ENCODE measurements at regions not wholly inside any gene's neighbourhood (a gene's known extent, or its start where the extent isn't known, plus 50 kb on each side); places are given as distances from the start of the nearest gene placed in this dataset.

DNA sequence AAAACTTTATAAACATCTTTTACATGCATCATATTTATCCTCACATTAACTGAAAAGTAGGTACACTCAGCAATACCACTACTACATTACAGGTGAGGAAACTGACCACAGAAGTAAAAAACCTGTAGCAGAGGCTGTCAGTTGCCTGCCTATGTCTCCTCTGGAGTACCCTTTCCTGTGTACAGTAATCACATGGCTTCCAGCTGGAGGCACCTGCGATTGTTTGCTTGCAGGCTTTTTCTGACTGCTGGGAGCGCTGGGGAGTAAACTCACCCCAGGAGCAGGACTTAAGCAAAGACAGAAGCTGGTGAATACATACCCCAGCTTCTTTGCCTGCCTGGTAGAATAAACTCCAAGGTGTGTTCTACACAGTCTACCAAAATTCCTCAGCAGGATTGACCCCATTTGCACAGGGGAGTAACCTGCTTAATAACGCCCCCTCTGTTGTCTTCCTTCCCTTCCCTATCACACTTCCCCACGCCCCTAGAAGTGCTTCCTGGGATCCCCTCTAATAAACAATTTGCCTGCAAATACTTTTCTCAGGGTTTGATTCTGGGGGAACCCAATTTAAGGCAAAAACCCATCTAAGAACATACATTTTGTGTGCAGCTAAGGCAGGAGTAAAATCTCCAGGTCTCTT is 138.9 kb downstream of the PTH2R start:
- no peak for DNase-seq (ENCODE audit: low read depth in 2 of 2)

- DNase-seq (ENCODE audit: low read depth in 2 of 2): no peak
Observed at GRCh38 chr2:208546107-208546506, 139.5 kb downstream of the PTH2R start.

DNA sequence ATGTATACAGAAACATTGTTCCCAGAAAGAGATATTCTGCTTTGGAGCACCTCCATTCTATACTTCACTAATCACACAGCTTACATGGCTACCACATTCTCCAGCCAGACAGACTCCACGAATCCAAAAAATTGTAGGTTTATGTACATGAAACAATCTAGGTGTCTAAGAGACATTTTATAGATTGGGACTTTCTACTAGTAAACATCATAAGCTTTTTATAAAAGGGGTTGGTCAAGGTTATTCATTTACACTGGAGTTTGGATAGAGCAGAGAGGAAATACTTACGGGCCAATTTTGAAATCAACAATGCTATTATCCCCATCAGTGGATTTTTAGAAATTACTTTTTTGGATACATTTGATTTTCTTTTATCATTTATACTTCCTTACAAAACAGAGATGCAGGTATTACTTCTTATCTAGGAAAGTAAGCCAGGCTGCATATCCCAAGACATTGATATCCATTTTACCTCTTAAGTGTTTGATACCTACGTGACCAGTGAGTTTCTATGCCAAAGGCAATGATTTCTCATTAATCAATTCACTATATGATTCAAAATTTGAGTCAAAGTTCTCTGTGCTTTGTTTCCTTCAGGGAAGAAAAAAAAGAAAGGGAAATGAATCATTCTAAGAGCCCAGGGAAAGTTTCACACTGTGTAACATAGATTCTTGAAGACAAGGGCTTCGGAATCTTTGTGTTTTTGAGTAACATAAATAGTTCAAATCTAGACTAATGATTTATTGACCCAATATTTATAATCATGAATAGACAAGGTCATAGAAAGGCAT is 140.5 kb downstream of the PTH2R start:
- no peak for DNase-seq (ENCODE audit: low read depth in 2 of 2)

- no peak for DNase-seq (ENCODE audit: low read depth in 2 of 2)
Observed at GRCh38 chr2:208548700-208549099, 142.1 kb downstream of the PTH2R start.

DNA sequence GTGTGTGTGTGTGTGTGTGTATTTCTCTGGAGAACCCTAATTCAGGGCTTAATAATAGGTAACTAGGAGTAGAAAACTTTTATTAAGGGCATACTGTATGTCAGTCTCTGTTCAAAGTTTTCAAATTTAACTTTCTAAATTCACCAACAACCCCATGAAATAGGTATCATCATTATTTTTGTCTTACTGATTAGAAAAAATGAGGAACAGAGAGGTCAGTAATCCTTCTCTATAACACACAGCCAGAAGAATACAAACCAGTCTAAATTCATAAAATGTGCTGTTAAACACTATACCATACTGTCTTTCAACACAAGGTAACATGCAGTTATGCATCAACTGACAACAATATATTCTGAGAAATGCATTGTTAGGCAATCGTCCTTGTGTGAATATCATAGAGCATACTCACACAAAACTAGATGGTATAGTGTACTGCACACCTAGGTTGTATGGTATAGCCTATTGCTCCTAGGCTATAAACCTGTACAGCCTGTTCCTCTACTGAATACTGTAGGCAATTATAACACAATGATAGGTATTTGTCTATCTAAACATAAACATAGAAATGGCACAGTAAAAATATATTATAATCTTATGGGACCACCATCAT is 143.1 kb downstream of the PTH2R start:
- DNase-seq (ENCODE audit: low read depth in 2 of 2): no peak

DNA sequence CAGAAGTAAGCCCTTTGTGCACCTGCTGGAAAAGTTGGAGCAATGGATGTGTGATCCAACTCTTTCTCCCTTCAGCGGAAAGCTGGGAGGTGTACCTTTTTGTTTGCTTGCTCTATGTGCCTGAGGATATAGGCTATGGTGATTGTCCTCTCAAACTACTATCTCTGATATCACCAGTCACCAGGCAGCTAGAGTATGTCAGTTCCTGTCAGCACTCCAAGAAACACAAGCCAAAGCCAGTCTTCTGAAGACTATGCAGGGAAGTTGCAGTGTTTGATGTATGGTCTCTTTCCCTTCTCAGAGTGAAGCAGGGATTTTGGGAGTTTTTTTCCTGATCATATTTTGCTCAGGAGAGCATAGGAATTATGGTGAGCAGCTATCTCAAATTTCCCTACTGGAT is 146.4 kb downstream of the PTH2R start:
- no peak for DNase-seq (ENCODE audit: low read depth in 2 of 2)

GRCh38 chr2:208556983-208557484 is 150.4 kb downstream of the PTH2R start:
- no peak for DNase-seq (ENCODE audit: low read depth in 2 of 2)

- no peak for DNase-seq (ENCODE audit: low read depth in 2 of 2)
Observed at GRCh38 chr2:208565690-208566416, 159.3 kb downstream of the PTH2R start.

GRCh38 chr2:208568203-208568602 is 161.6 kb downstream of the PTH2R start:
- no peak for DNase-seq (ENCODE audit: low read depth in 2 of 2)

DNA sequence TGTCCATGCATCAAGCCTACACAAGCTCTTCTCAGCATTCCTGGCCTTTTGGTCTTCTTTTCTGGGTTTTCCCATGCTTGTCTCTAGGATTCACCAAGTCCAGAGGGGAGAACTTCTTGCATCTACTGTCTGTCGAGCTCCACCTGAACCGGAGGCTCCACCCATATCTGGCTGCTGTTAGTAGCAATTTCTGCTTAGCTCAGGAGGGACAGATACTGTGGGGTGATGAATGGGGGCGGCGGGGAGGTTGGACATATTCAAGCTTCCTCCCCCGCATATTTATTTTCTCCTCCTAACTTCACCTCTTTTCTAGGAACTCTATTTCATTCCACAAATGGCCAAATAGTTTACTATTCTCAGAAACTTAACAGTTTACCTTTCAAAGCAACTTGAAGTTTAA is 163.5 kb downstream of the PTH2R start:
- no peak for DNase-seq (ENCODE audit: low read depth in 2 of 2)

DNA sequence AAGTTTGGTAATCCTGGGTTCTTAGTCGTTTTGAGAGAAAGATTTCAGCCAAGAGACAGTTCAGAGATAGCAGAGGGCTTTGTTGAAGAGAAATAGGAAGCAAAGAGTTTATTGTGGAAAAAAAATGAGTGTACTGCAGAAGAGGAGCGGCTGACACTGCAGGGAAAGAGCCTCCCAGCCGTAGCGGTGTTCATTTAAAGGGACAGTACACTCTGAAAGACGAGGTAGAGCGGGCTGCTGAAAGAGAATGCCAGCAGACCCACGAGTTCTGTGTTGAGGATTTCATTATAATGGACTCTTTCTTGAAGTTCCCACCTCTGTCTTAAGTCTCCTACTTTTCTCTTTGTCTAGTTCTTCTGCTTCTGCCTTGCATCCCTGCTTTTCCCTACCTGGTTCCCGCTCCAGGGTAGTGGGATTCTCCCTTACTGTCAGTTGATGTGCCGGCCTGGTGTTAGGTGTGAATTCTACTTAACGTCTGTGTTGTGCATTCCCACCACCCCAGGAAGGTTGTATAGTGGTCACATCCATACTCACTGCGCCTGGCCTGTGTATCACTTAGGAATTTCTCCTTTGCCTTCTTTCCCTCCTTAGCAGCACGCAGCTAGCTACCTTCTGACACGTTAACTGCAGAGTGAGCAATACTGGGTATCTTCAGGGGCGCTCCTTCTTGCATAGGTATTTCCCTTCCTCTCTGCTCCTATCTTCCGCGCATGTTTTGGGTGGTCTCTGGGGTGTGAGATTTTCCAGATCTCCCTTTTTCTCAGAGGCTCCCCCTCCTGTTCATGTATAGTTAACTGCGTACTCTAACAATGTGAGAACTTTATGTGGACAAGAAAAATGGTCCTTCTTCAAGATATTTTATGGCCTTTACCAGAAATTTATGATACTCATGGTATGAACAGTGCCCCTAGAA is 164.5 kb downstream of the PTH2R start:
- no peak for DNase-seq (ENCODE audit: low read depth in 2 of 2)

GRCh38 chr2:208571764-208572131 is 165.2 kb downstream of the PTH2R start:
- DNase-seq (ENCODE audit: low read depth in 2 of 2): no peak

DNA sequence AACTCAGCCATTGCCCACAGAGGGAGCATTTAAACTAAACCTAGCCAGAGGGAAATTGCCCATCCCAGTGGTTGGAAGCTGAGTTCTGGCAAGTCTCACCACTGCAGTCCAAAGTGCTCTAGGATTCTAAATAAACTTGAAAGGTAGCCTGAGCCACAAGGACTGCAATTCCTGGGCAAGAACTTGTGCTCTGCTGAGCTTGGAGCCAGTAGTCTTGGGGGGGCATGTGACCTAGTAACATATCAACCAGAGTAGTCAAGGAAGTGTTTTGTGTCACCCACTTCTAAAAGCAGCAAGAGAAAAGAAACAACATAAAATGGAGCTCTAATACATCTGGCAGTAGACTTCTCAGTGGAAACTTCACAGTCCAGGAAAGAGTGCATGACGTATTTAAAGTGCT is 167.0 kb downstream of the PTH2R start:
- no peak for DNase-seq (ENCODE audit: low read depth in 2 of 2)

- no peak for DNase-seq (ENCODE audit: low read depth in 2 of 2)
Observed at GRCh38 chr2:208579678-208580077, 173.1 kb downstream of the PTH2R start.

- DNase-seq (ENCODE audit: low read depth in 2 of 2): no peak
Observed at GRCh38 chr2:208584378-208584985, 177.9 kb downstream of the PTH2R start.

- no peak for DNase-seq (ENCODE audit: low read depth in 2 of 2)
Observed at GRCh38 chr2:208586516-208586915, 179.9 kb downstream of the PTH2R start.

- DNase-seq (ENCODE audit: low read depth in 2 of 2): no peak
Observed at GRCh38 chr2:208594642-208595385, 188.2 kb downstream of the PTH2R start.

- no peak for DNase-seq (ENCODE audit: low read depth in 2 of 2)
Observed at GRCh38 chr2:208595386-208596275, 189.0 kb downstream of the PTH2R start.

GRCh38 chr2:208607694-208608093 is 201.1 kb downstream of the PTH2R start:
- no peak for DNase-seq (ENCODE audit: low read depth in 2 of 2)

All from dermis microvascular lymphatic vessel endothelial cell (primary cell).